Peyer's patch (tissue), 4 donors: ENCODE measurements at regions not wholly inside any gene's neighbourhood (a gene's known extent, or its start where the extent isn't known, plus 50 kb on each side); places are given as distances from the start of the nearest gene placed in this dataset.

ENCODE experiments used
- DNase-seq, 3 donors: peaks; one replicate each; pipeline ENCODE4 v3.0.0-alpha.2; 2017 to 2019
- H3K27ac ChIP-seq, 4 donors: fragments of 200-600 bp; sonication (generic); one replicate each; pipeline ENCODE4 v1.5.1; 2016 to 2019
- H3K27me3 ChIP-seq, 2 donors: fragments of 200-600 bp; sonication (generic); one replicate each; pipeline ENCODE4 v1.5.1; 2019
- H3K36me3 ChIP-seq, 3 donors: fragments of 200-600 bp; sonication (generic); one replicate each; pipeline ENCODE4 v1.5.1; 2016 to 2019
- H3K4me1 ChIP-seq, 4 donors: fragments of 200-600 bp; sonication (generic); one replicate each; pipeline ENCODE4 v1.5.1; 2016 to 2019
- H3K4me3 ChIP-seq, 4 donors: fragments of 200-600 bp; sonication (generic); 1 replicate in 3 of 4; 2 replicates in 1 of 4; pipeline ENCODE4 v1.5.1; 2016 to 2019; ENCODE audit warnings: mild to moderate bottlenecking in 1 of 4
- H3K9me3 ChIP-seq, 4 donors: fragments of 200-600 bp; sonication (generic); one replicate each; pipeline ENCODE4 v1.5.1; 2016 to 2019; ENCODE audit warnings: mild to moderate bottlenecking in 1 of 4
- POLR2A ChIP-seq, 2 donors: fragments of 450-650 bp; IDR thresholded peaks; one replicate each; pipeline ENCODE4 v1.5.1; 2017; ENCODE audit warnings: antibody characterized with exemption in 2 of 2, mild to moderate bottlenecking in 2 of 2, moderate library complexity in 2 of 2
- TF ChIP-seq, protein P1 (sequence below), 6 experiments: fragments of 450-650 bp in 4 of 6; fragments of 200-600 bp in 2 of 6; sonication (generic) in 1 of 6; IDR thresholded peaks; one replicate each; pipeline ENCODE4 v1.5.1; 2017 to 2019; ENCODE audit warnings: antibody characterized with exemption in 6 of 6, mild to moderate bottlenecking in 3 of 6, moderate library complexity in 1 of 6

DNA sequence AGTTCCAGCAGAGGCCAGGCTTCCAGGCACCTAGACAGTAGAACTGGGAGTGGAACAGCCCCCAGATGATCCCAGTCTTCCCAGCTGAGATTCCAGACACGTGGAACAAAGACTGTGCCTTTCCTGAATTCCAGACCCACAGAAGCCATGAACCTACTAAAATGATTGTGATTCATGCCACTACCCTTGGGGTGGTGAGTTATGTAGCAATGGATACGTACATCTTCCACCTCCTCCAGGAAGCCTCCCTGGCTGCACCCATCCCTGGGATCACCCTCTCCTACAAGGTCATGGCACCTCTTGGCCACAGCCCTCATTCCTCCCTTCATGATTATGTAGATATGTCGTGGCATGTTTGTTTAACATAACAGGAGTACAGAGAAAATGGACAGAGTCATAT is 83.4 kb downstream of the NPTX2 start:
- Histone ChIP-seq H3K36me3 (no peaks in the 10 kb centered on the region), H3K4me1 (no peaks in the 10 kb centered on the region), H3K27me3 (no peaks in the 10 kb centered on the region), H3K27ac (no peak overlapping the region), H3K9me3 (no peaks in the 10 kb centered on the region), H3K4me3 (no peak overlapping the region)
- DNase-seq = no peak
- TF ChIP-seq, protein P1, sequence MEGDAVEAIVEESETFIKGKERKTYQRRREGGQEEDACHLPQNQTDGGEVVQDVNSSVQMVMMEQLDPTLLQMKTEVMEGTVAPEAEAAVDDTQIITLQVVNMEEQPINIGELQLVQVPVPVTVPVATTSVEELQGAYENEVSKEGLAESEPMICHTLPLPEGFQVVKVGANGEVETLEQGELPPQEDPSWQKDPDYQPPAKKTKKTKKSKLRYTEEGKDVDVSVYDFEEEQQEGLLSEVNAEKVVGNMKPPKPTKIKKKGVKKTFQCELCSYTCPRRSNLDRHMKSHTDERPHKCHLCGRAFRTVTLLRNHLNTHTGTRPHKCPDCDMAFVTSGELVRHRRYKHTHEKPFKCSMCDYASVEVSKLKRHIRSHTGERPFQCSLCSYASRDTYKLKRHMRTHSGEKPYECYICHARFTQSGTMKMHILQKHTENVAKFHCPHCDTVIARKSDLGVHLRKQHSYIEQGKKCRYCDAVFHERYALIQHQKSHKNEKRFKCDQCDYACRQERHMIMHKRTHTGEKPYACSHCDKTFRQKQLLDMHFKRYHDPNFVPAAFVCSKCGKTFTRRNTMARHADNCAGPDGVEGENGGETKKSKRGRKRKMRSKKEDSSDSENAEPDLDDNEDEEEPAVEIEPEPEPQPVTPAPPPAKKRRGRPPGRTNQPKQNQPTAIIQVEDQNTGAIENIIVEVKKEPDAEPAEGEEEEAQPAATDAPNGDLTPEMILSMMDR (IDR thresholded peaks at IDR 0.05) = no peak
- no peak for TF ChIP-seq POLR2A (IDR thresholded peaks at IDR 0.05)

- no peak for DNase-seq
- Histone ChIP-seq H3K27ac (no peak overlapping the region), H3K4me1 (no peaks in the 10 kb centered on the region), H3K9me3 (no peaks in the 10 kb centered on the region), H3K36me3 (no peaks in the 10 kb centered on the region), H3K27me3 (no peaks in the 10 kb centered on the region), H3K4me3 (no peak overlapping the region)
- TF ChIP-seq, protein P1 (IDR thresholded peaks at IDR 0.05) = no peak
- TF ChIP-seq POLR2A (IDR thresholded peaks at IDR 0.05) = no peak
These were observed 84.3 kb downstream of the NPTX2 start for GRCh38 chr7:98701372-98701771.

- no peak for TF ChIP-seq POLR2A (IDR thresholded peaks at IDR 0.05)
- TF ChIP-seq, protein P1 (IDR thresholded peaks at IDR 0.05) = no peak
- H3K4me3 ChIP-seq = no peak overlapping the region
- H3K4me1 ChIP-seq = no peaks in the 10 kb centered on the region
- H3K36me3 ChIP-seq = no peaks in the 10 kb centered on the region
- no peaks in the 10 kb centered on the region for H3K9me3 ChIP-seq
- H3K27me3 ChIP-seq = no peaks in the 10 kb centered on the region
- no peak for DNase-seq
- no peak overlapping the region for H3K27ac ChIP-seq
These were observed 84.9 kb downstream of the NPTX2 start for GRCh38 chr7:98702021-98702420.

- Histone ChIP-seq H3K36me3 (no peaks in the 10 kb centered on the region), H3K9me3 (no peaks in the 10 kb centered on the region), H3K4me1 (no peaks in the 10 kb centered on the region), H3K27ac (no peak overlapping the region), H3K27me3 (no peaks in the 10 kb centered on the region), H3K4me3 (no peak overlapping the region)
- DNase-seq = no peak
- TF ChIP-seq, protein P1 (IDR thresholded peaks at IDR 0.05) = no peak
These were observed 86.8 kb downstream of the NPTX2 start for GRCh38 chr7:98703916-98704315.

- TF ChIP-seq POLR2A (IDR thresholded peaks at IDR 0.05) = no peak
- TF ChIP-seq, protein P1 (IDR thresholded peaks at IDR 0.05) = no peak
- no peak overlapping the region for H3K27ac ChIP-seq
- H3K4me3 ChIP-seq = no peak overlapping the region
- no peaks in the 10 kb centered on the region for H3K36me3 ChIP-seq
- no peaks in the 10 kb centered on the region for H3K9me3 ChIP-seq
- no peaks in the 10 kb centered on the region for H3K4me1 ChIP-seq
- no peaks in the 10 kb centered on the region for H3K27me3 ChIP-seq
- DNase-seq = no peak
These were observed 88.5 kb downstream of the NPTX2 start for GRCh38 chr7:98705626-98706025.

DNA sequence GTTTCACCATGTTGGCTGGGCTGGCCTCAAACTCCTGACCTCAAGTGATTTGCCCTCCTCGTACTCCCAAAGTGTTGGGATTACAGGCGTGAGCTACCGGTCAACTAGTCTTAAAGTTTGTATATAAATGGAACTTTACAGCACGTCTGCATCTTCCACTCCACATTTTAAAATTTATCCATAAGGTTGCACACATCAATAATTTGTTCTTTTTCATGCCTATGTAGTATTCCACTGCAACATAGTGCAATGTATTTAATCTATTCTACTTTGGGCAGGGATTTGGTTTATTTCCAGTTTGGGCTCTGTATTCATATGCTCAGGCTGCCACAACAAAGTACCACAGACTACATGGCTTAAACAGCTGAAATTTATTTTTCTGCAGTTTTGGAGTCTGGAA is 90.0 kb downstream of the NPTX2 start:
- Histone ChIP-seq H3K9me3 (no peaks in the 10 kb centered on the region), H3K27ac (no peak overlapping the region), H3K4me3 (no peak overlapping the region), H3K27me3 (no peaks in the 10 kb centered on the region), H3K4me1 (no peaks in the 10 kb centered on the region), H3K36me3 (no peaks in the 10 kb centered on the region)
- TF ChIP-seq, protein P1 (IDR thresholded peaks at IDR 0.05) = no peak
- TF ChIP-seq POLR2A (IDR thresholded peaks at IDR 0.05) = no peak
- DNase-seq = no peak
